H9 (cell line): ENCODE measurements at regions not wholly inside any gene's neighbourhood (a gene's known extent, or its start where the extent isn't known, plus 50 kb on each side); places are given as distances from the start of the nearest gene placed in this dataset.

Experiments used
- DNase-seq: peaks from one replicate; pipeline ENCODE4 v3.0.0-alpha.2; 2017
- H2AFZ ChIP-seq: one replicate; pipeline ENCODE4 v1.6.1; 2013; ENCODE audit warnings: mild to moderate bottlenecking, low read length, control low read depth, moderate library complexity
- H2AK5ac ChIP-seq: 2 replicates; pipeline ENCODE4 v1.6.1; 2013; ENCODE audit warnings: low read length, control low read depth, mixed read lengths; ENCODE audit not compliant: insufficient read length
- H2BK120ac ChIP-seq: one replicate; pipeline ENCODE4 v1.6.1; 2013; ENCODE audit warnings: low read depth, mild to moderate bottlenecking, low read length, control low read depth, inconsistent platforms; ENCODE audit not compliant: poor library complexity, severe bottlenecking
- H2BK12ac ChIP-seq: 2 replicates; pipeline ENCODE4 v1.6.1; 2013; ENCODE audit warnings: low read length, control low read depth, mixed read lengths, low read depth; ENCODE audit not compliant: insufficient read length
- H2BK15ac ChIP-seq: 2 replicates; pipeline ENCODE4 v1.6.1; 2013; ENCODE audit warnings: low read depth, low read length, control low read depth
- H2BK20ac ChIP-seq: one replicate; pipeline ENCODE4 v1.6.1; 2013; ENCODE audit warnings: low read depth, mild to moderate bottlenecking, low read length, control low read depth, inconsistent platforms; ENCODE audit not compliant: poor library complexity, severe bottlenecking
- H2BK5ac ChIP-seq: 2 replicates; pipeline ENCODE4 v1.6.1; 2013; ENCODE audit warnings: low read length, control low read depth, mixed read lengths; ENCODE audit not compliant: insufficient read length
- H3K14ac ChIP-seq: 2 replicates; pipeline ENCODE4 v1.6.1; 2013; ENCODE audit warnings: low read length, control low read depth; ENCODE audit not compliant: insufficient read depth
- H3K18ac ChIP-seq: 2 replicates; pipeline ENCODE4 v1.6.1; 2013; ENCODE audit warnings: low read depth, mild to moderate bottlenecking, mixed read lengths, low read length, control low read depth; ENCODE audit not compliant: insufficient read length
- H3K23ac ChIP-seq: 2 replicates; pipeline ENCODE4 v1.6.1; 2013; ENCODE audit warnings: low read length, control low read depth, mixed read lengths, low read depth; ENCODE audit not compliant: insufficient read length
- H3K23me2 ChIP-seq: 2 replicates; pipeline ENCODE4 v1.6.1; 2013; ENCODE audit warnings: low read depth, mild to moderate bottlenecking, mixed read lengths, low read length, control low read depth; ENCODE audit not compliant: insufficient read length, poor library complexity, severe bottlenecking
- H3K27ac ChIP-seq: 2 replicates; pipeline ENCODE4 v1.5.1; 2013; ENCODE audit warnings: low read length, control low read depth, mixed read lengths, low read depth; ENCODE audit not compliant: insufficient read length
- H3K27me3 ChIP-seq: 2 replicates; pipeline ENCODE4 v1.6.1; 2013; ENCODE audit warnings: low read length, control low read depth, inconsistent platforms; ENCODE audit not compliant: insufficient read depth
- H3K4ac ChIP-seq: 2 replicates; pipeline ENCODE4 v1.6.1; 2013; ENCODE audit warnings: low read depth, mild to moderate bottlenecking, control low read depth, inconsistent platforms, low read length, moderate library complexity
- H3K4me1 ChIP-seq: 2 replicates; pipeline ENCODE4 v1.6.1; 2013; ENCODE audit warnings: low read length, control low read depth, inconsistent platforms; ENCODE audit not compliant: insufficient read depth
- H3K4me2 ChIP-seq: 2 replicates; pipeline ENCODE4 v1.6.1; 2013; ENCODE audit warnings: low read length, control low read depth, mixed read lengths; ENCODE audit not compliant: insufficient read length, insufficient read depth
- H3K56ac ChIP-seq: 2 replicates; pipeline ENCODE4 v1.6.1; 2013; ENCODE audit warnings: low read depth, mild to moderate bottlenecking, mixed read lengths, low read length, control low read depth; ENCODE audit not compliant: insufficient read length
- H3K79me1 ChIP-seq: 2 replicates; pipeline ENCODE4 v1.6.1; 2013; ENCODE audit warnings: low read depth, mild to moderate bottlenecking, moderate library complexity, low read length, control low read depth, inconsistent platforms; ENCODE audit not compliant: insufficient read depth, poor library complexity, severe bottlenecking
- H3K79me2 ChIP-seq: 2 replicates; pipeline ENCODE4 v1.6.1; 2013; ENCODE audit warnings: low read length, control low read depth, inconsistent platforms; ENCODE audit not compliant: insufficient read depth
- H3K9ac ChIP-seq: 2 replicates; pipeline ENCODE4 v1.6.1; 2013; ENCODE audit warnings: low read length, control low read depth, mixed read lengths; ENCODE audit not compliant: insufficient read length; ENCODE audit errors: extremely low read depth
- H3K9me3 ChIP-seq: one replicate; pipeline ENCODE4 v1.6.1; 2013; ENCODE audit warnings: low read depth, low read length, inconsistent platforms; ENCODE audit not compliant: control insufficient read depth
- H3T11ph ChIP-seq: one replicate; pipeline ENCODE4 v1.6.1; 2013; ENCODE audit warnings: mild to moderate bottlenecking, low read length, control low read depth, inconsistent platforms
- H4K20me1 ChIP-seq: one replicate; pipeline ENCODE4 v1.6.1; 2013; ENCODE audit not compliant: control insufficient read depth, insufficient read length, insufficient read depth
- H4K5ac ChIP-seq: 2 replicates; pipeline ENCODE4 v1.6.1; 2013; ENCODE audit warnings: low read depth, mild to moderate bottlenecking, mixed read lengths, low read length, control low read depth; ENCODE audit not compliant: insufficient read length
- H4K8ac ChIP-seq: replicated peaks from 2 replicates; pipeline ENCODE4 v1.6.1; 2013; ENCODE audit warnings: low read length, control low read depth, mixed read lengths, low read depth; ENCODE audit not compliant: insufficient read length
- H4K91ac ChIP-seq: 2 replicates; pipeline ENCODE4 v1.6.1; 2013; ENCODE audit warnings: low read depth, mild to moderate bottlenecking, moderate library complexity, mixed read lengths, low read length, control low read depth; ENCODE audit not compliant: insufficient read length
- H3K27ac Mint-ChIP-seq, 3 experiments: 2 replicates in 2 of 3; 3 replicates in 1 of 3; pipeline ENCODE4 v1.8.0; 2020 to 2021; ENCODE audit warnings: mixed read lengths in 3 of 3, mild to moderate bottlenecking in 1 of 3, moderate library complexity in 1 of 3
- H3K27me3 Mint-ChIP-seq: 2 replicates; pipeline ENCODE4 v1.8.0; 2021; ENCODE audit warnings: low read depth, mild to moderate bottlenecking, moderate library complexity, mixed read lengths
- H3K36me3 Mint-ChIP-seq, 3 experiments: 2 replicates in 2 of 3; 3 replicates in 1 of 3; pipeline ENCODE4 v1.8.0; 2020 to 2021; ENCODE audit warnings: low read depth in 3 of 3, mixed read lengths in 3 of 3; ENCODE audit not compliant: insufficient read depth in 1 of 3
- H3K4me1 Mint-ChIP-seq, 2 experiments: 2 replicates each; pipeline ENCODE4 v1.8.0; 2020; ENCODE audit warnings: mixed read lengths in 2 of 2
- H3K4me3 Mint-ChIP-seq, 2 experiments: 2 replicates in 1 of 2; 3 replicates in 1 of 2; pipeline ENCODE4 v1.8.0; 2020 to 2021; ENCODE audit warnings: mild to moderate bottlenecking in 2 of 2, mixed read lengths in 2 of 2, moderate library complexity in 1 of 2
- H3K9me3 Mint-ChIP-seq, 2 experiments: 2 replicates in 1 of 2; 3 replicates in 1 of 2; pipeline ENCODE4 v1.8.0; 2020; ENCODE audit warnings: mild to moderate bottlenecking in 2 of 2, mixed read lengths in 2 of 2, moderate library complexity in 1 of 2
- WGBS: extraction: QIAGEN DNeasy Blood & Tissue Kit; methylation state at CpG from one replicate; pipeline ENCODE4 v1.1.7; 2013; ENCODE audit warnings: missing lambda C conversion rate, low lambda C conversion rate, mixed read lengths; ENCODE audit not compliant: insufficient read length; ENCODE audit errors: extremely low coverage; 5-methylcytosine and 5-hydroxymethylcytosine counted together
- TF ChIP-seq, protein P1 (sequence below): fragments of 200-600 bp; sonication (generic); conservative IDR thresholded peaks from 3 replicates; pipeline ENCODE4 v1.8.0; 2021; ENCODE audit warnings: antibody characterized with exemption, mild to moderate bottlenecking

DNA sequence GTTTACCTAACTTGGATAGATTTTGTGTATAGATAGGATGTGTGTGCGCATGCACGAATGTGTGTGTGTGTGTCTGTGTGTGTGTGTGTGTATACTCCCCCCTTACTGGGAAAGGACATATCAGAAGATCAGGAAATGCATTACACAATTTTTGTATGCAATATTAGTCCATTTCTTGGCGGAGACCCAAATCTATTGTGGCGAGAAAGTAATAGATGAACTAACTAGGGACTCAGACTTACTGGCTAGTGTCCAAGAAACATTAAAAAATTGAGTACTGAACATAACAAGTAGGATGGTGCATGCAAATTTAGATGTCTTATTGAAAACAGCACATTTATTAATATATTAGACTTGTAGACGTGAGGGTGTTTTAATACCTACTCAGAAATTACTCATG, 1036.5 kb upstream of the FANCL start:
- no peak overlapping the region for H3K27ac ChIP-seq
- H3K23me2 ChIP-seq: no peaks in the 10 kb centered on the region
- no peak overlapping the region for H3K4me2 ChIP-seq
- H2BK12ac ChIP-seq: no peak overlapping the region
- no peak overlapping the region for H2BK120ac ChIP-seq
- DNase-seq: no peak
- no peak overlapping the region for H4K8ac ChIP-seq
- no peak overlapping the region for H3K56ac ChIP-seq
- no peak overlapping the region for H3K27ac Mint-ChIP-seq
- H3K4me1 Mint-ChIP-seq: no peaks in the 10 kb centered on the region
- no peak overlapping the region for H2BK20ac ChIP-seq
- H3K27me3 Mint-ChIP-seq: no peaks in the 10 kb centered on the region
- WGBS: no CpG with 5 or more reads among the region's 5 CpGs
- H3K4ac ChIP-seq: no peak overlapping the region
- H3K18ac ChIP-seq: no peak overlapping the region
- no peak overlapping the region for H4K5ac ChIP-seq
- no peak overlapping the region for H2AK5ac ChIP-seq
- no peak overlapping the region for H4K91ac ChIP-seq
- H3K79me2 ChIP-seq: no peaks in the 10 kb centered on the region
- no peak overlapping the region for H3T11ph ChIP-seq
- no peak overlapping the region for H2BK5ac ChIP-seq
- H3K9ac ChIP-seq: no peak overlapping the region
- H3K36me3 Mint-ChIP-seq: no peaks in the 10 kb centered on the region
- no peaks in the 10 kb centered on the region for H3K4me1 ChIP-seq
- TF ChIP-seq, protein P1, sequence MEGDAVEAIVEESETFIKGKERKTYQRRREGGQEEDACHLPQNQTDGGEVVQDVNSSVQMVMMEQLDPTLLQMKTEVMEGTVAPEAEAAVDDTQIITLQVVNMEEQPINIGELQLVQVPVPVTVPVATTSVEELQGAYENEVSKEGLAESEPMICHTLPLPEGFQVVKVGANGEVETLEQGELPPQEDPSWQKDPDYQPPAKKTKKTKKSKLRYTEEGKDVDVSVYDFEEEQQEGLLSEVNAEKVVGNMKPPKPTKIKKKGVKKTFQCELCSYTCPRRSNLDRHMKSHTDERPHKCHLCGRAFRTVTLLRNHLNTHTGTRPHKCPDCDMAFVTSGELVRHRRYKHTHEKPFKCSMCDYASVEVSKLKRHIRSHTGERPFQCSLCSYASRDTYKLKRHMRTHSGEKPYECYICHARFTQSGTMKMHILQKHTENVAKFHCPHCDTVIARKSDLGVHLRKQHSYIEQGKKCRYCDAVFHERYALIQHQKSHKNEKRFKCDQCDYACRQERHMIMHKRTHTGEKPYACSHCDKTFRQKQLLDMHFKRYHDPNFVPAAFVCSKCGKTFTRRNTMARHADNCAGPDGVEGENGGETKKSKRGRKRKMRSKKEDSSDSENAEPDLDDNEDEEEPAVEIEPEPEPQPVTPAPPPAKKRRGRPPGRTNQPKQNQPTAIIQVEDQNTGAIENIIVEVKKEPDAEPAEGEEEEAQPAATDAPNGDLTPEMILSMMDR: no peak
- no peaks in the 10 kb centered on the region for H3K79me1 ChIP-seq
- no peaks in the 10 kb centered on the region for H3K9me3 ChIP-seq
- H3K9me3 Mint-ChIP-seq: peaks cover 0 to 2% of the 10 kb centered on the region in 2 experiments; a peak in 1 of 5 replicates
- no peak overlapping the region for H2AFZ ChIP-seq
- H3K14ac ChIP-seq: no peak overlapping the region
- H3K23ac ChIP-seq: no peak overlapping the region
- no peaks in the 10 kb centered on the region for H3K27me3 ChIP-seq
- no peak overlapping the region for H3K4me3 Mint-ChIP-seq
- no peaks in the 10 kb centered on the region for H4K20me1 ChIP-seq
- no peak overlapping the region for H2BK15ac ChIP-seq
